Spleen (tissue), 11 donors: ENCODE measurements at regions not wholly inside any gene's neighbourhood (a gene's known extent, or its start where the extent isn't known, plus 50 kb on each side); places are given as distances from the start of the nearest gene placed in this dataset.
A peak's percentile ranks its signal among the peaks of the same experiment; 100 is the strongest.
"Not testable (repeated sequence)": the region's sequence is repeated elsewhere in the genome, so short reads cannot be mapped to it uniquely, and the experiment has no call there.

Source experiments
- DNase-seq: peaks from one replicate; pipeline ENCODE4 v3.0.0-alpha.2; 2020
- H3K27ac ChIP-seq, 8 donors: fragments of 200-600 bp; sonication (generic) in 7 of 8; 1 replicate in 4 of 8; 2 replicates in 4 of 8; pipeline versions ENCODE4 v1.5.0 to v1.8.0; 2016 to 2021; ENCODE audit warnings: inconsistent platforms in 4 of 8, mild to moderate bottlenecking in 4 of 8, moderate library complexity in 1 of 8
- H3K27me3 ChIP-seq, 7 donors: fragments of 200-600 bp; sonication (generic) in 6 of 7; replicated peaks in 1 of 7; 1 replicate in 4 of 7; 2 replicates in 3 of 7; pipeline versions ENCODE4 v1.5.0 to v1.8.0; 2016 to 2021; ENCODE audit warnings: inconsistent platforms in 3 of 7, mild to moderate bottlenecking in 1 of 7
- H3K36me3 ChIP-seq, 6 donors: fragments of 200-600 bp; sonication (generic) in 5 of 6; 1 replicate in 4 of 6; 2 replicates in 2 of 6; pipeline versions ENCODE4 v1.5.0 to v1.8.0; 2016 to 2021; ENCODE audit warnings: inconsistent platforms in 2 of 6
- H3K4me1 ChIP-seq, 6 donors: fragments of 200-600 bp; sonication (generic) in 5 of 6; 1 replicate in 3 of 6; 2 replicates in 3 of 6; pipeline versions ENCODE4 v1.5.0 to v1.8.0; 2016 to 2021; ENCODE audit warnings: inconsistent platforms in 3 of 6
- H3K4me3 ChIP-seq, 8 donors: fragments of 200-600 bp; sonication (generic) in 7 of 8; 1 replicate in 4 of 8; 2 replicates in 4 of 8; pipeline versions ENCODE4 v1.5.0 to v1.8.0; 2016 to 2021; ENCODE audit warnings: inconsistent platforms in 4 of 8, mild to moderate bottlenecking in 4 of 8, moderate library complexity in 2 of 8
- H3K9me3 ChIP-seq, 8 donors: fragments of 200-600 bp; sonication (generic) in 7 of 8; 1 replicate in 4 of 8; 2 replicates in 4 of 8; pipeline versions ENCODE4 v1.5.0 to v1.8.0; 2016 to 2021; ENCODE audit warnings: inconsistent platforms in 4 of 8
- CTCF ChIP-seq, 11 experiments: fragments of 200-600 bp in 7 of 11; fragments of 450-650 bp in 4 of 11; sonication (generic) in 4 of 11; IDR thresholded peaks in 8 of 11; conservative IDR thresholded peaks in 3 of 11; 1 replicate in 7 of 11; 2 replicates in 4 of 11; pipeline versions ENCODE4 v1.4.0 to v1.8.0; 2016 to 2021; ENCODE audit warnings: antibody characterized with exemption in 11 of 11, inconsistent platforms in 4 of 11, mild to moderate bottlenecking in 1 of 11
- POLR2A ChIP-seq, 3 donors: fragments of 450-650 bp; IDR thresholded peaks; one replicate each; pipeline ENCODE4 v1.5.1; 2017; ENCODE audit warnings: antibody characterized with exemption in 3 of 3, mild to moderate bottlenecking in 1 of 3
- POLR2AphosphoS5 ChIP-seq, 3 donors: sonication (generic); formaldehyde crosslinking; IDR thresholded peaks; one replicate each; pipeline ENCODE4 v1.5.1; 2017; ENCODE audit warnings: antibody characterized with exemption in 3 of 3
- WGBS, 5 donors: extraction: QIAGEN DNeasy Blood & Tissue Kit in 3 of 5; methylation state at CpG; one replicate each; pipeline versions ENCODE4 v1.1.5 to v1.1.7; 2013 to 2018; 5-methylcytosine and 5-hydroxymethylcytosine counted together
- intact Hi-C: fragments of 100-400 bp; cut with DNase I; formaldehyde crosslinking; loops from one replicate; pipeline ENCODE4 v1.15.0; 2023; ENCODE audit warnings: low total_unique reads
- donor health status: healthy with polysubstance abuse.
- donor health status: DM: no; HTN: no; CAD: no; lungs with moderate emphysema.
- donor health status: DM: no; HTN: no; CAD: no.
- donor health status: Bipolar disorder and iron deficiency.
- donor health status: healthy.
- donor health status: DM: no; HTN: no; CAD: no.
- donor health status: DM: yes; HTN: yes; CAD: no.

GRCh38 chr9:29233193-29233592, 1659.9 kb upstream of the C9orf72 start:
- WGBS, 5 donors: 79 to 95% (median 85%) methylated on average over 2 of the region's 2 CpGs

DNA sequence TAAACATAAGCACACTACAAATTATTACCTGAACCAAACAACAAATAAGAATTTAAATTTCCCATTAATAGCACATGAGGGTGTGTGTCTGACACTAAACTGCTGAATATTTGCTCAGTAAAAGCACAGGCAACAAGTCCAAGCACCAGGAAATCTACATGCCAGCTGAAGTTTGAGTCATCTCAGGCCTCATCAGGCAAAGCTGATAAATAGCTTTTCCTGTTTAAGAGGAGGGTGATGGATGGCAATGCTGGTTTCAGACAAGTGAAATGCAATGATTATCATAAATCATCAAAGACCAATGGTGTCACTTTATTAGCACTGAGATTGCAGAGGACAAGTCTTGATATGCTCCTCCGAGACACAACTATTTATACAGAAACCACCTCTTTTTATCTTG, 1668.0 kb upstream of the C9orf72 start:
- DNase-seq: no peak
- Histone ChIP-seq H3K27me3 (no peaks in the 10 kb centered on the region), H3K9me3 (no peaks in the 10 kb centered on the region), H3K27ac (no peak overlapping the region), H3K4me3 (no peak overlapping the region), H3K36me3 (no peaks in the 10 kb centered on the region), H3K4me1 (no peaks in the 10 kb centered on the region)
- TF ChIP-seq CTCF (IDR thresholded peaks at IDR 0.05 in 8 of 11, conservative IDR thresholded peaks at IDR 0.05 in 3 of 11) (no peak), POLR2A (IDR thresholded peaks at IDR 0.05) (no peak), POLR2AphosphoS5 (IDR thresholded peaks at IDR 0.05) (no peak)
- intact Hi-C loops: no loop called here
- 78 to 95% (median 88%) methylated on average over 1 of the region's 1 CpG for WGBS, 5 donors

More at GRCh38 chr9:29233193-29233592, 1659.9 kb upstream of the C9orf72 start:
- no peak for TF ChIP-seq CTCF (IDR thresholded peaks at IDR 0.05 in 8 of 11, conservative IDR thresholded peaks at IDR 0.05 in 3 of 11)
- TF ChIP-seq POLR2A (IDR thresholded peaks at IDR 0.05): no peak
- no peak for TF ChIP-seq POLR2AphosphoS5 (IDR thresholded peaks at IDR 0.05)
- no peak overlapping the region for H3K4me3 ChIP-seq
- no peak for DNase-seq
- no peaks in the 10 kb centered on the region for H3K27me3 ChIP-seq
- peaks cover 0 to 5% (median 0%) of the 10 kb centered on the region in 8 donors for H3K9me3 ChIP-seq
- no peaks in the 10 kb centered on the region for H3K4me1 ChIP-seq
- H3K36me3 ChIP-seq: no peaks in the 10 kb centered on the region
- intact Hi-C loops: no loop called here
- no peak overlapping the region for H3K27ac ChIP-seq

GRCh38 chr9:29245351-29245750, 1672.1 kb upstream of the C9orf72 start:
- 52 to 80% (median 68%) methylated on average over 4 of the region's 4 CpGs for WGBS, 5 donors
- no peaks in the 10 kb centered on the region for H3K4me1 ChIP-seq
- no peaks in the 10 kb centered on the region for H3K27me3 ChIP-seq
- no peak overlapping the region for H3K4me3 ChIP-seq
- no peak overlapping the region for H3K27ac ChIP-seq
- no peaks in the 10 kb centered on the region for H3K9me3 ChIP-seq
- TF ChIP-seq POLR2AphosphoS5 (IDR thresholded peaks at IDR 0.05) (no peak), CTCF (IDR thresholded peaks at IDR 0.05 in 8 of 11, conservative IDR thresholded peaks at IDR 0.05 in 3 of 11) (no peak), POLR2A (IDR thresholded peaks at IDR 0.05) (no peak)
- no peaks in the 10 kb centered on the region for H3K36me3 ChIP-seq
- intact Hi-C loops: no loop called here
- no peak for DNase-seq

- H3K27ac ChIP-seq, intact Hi-C loops, H3K4me1 ChIP-seq, H3K27me3 ChIP-seq, H3K4me3 ChIP-seq, H3K36me3 ChIP-seq: not testable (repeated sequence)
- 76 to 92% (median 86%) methylated on average over 7 to 8 of the region's 8 CpGs for WGBS, 5 donors
- H3K9me3 ChIP-seq: peaks cover 0 to 24% (median 3%) of the 10 kb centered on the region in 8 donors
- DNase-seq: peak; percentile 46
Observed at GRCh38 chr9:29270400-29270799, 1697.1 kb upstream of the C9orf72 start.

GRCh38 chr9:29282121-29282520, 1708.8 kb upstream of the C9orf72 start:
- intact Hi-C loops: no loop called here
- TF ChIP-seq POLR2AphosphoS5 (IDR thresholded peaks at IDR 0.05): no peak
- TF ChIP-seq POLR2A (IDR thresholded peaks at IDR 0.05): no peak
- no peak for TF ChIP-seq CTCF (IDR thresholded peaks at IDR 0.05 in 8 of 11, conservative IDR thresholded peaks at IDR 0.05 in 3 of 11)
- DNase-seq: no peak
- WGBS, 5 donors: 48 to 55% (median 50%) methylated on average over 2 of the region's 2 CpGs
- Histone ChIP-seq H3K4me1 (no peaks in the 10 kb centered on the region), H3K27me3 (no peaks in the 10 kb centered on the region), H3K4me3 (no peak overlapping the region), H3K36me3 (no peaks in the 10 kb centered on the region), H3K9me3 (no peaks in the 10 kb centered on the region), H3K27ac (no peak overlapping the region)
